Heart left ventricle (tissue), 13 donors: ENCODE measurements at regions not wholly inside any gene's neighbourhood (a gene's known extent, or its start where the extent isn't known, plus 50 kb on each side); places are given as distances from the start of the nearest gene placed in this dataset.

Experiments
- POLR2A ChIP-seq, 2 donors: fragments of 450-650 bp; IDR thresholded peaks; one replicate each; pipeline ENCODE4 v1.6.1; 2017; ENCODE audit warnings: antibody characterized with exemption in 2 of 2, mild to moderate bottlenecking in 2 of 2, moderate library complexity in 2 of 2
- TF ChIP-seq, protein P1 (sequence below), 12 donors: fragments of 200-600 bp; sonication (generic) in 4 of 12; IDR thresholded peaks; one replicate each; pipeline versions ENCODE4 v1.5.0 to v1.8.0; 2018 to 2022; ENCODE audit warnings: antibody characterized with exemption in 12 of 12, mild to moderate bottlenecking in 5 of 12
- donor health status: ischemic (EF 13 %, LVEDD 7.1; RV severe dilation, severe dysfunction).
- donor health status: DM: no; HTN: yes; CAD: no.
- donor health status: DM: no; HTN: no; CAD: no.
- donor health status: ischemic (EF 25% LVEDD 6.9; RV normal size, moderate dysfunction).
- donor health status: ischemic (EF 25% LVEDD 5.7; RV mildly dilated, moderate dysfunction).
- donor health status: ischemic (EF 35%, LVEDD 5.7; RV mildly dilated, moderate dysfunction).
- donor health status: nonischemic (EF 11% LVEDD 7.7; RV severe dilation, severe dysfunction).
- donor health status: DM: yes; HTN: yes; CAD: no.
- donor health status: PGD.
- donor health status: ischemic (EF 29% LVEDD 5.4; RV normal size, mild dysfunction).
- donor health status: nonischemic (EF 23%, LVEDD 6.1; RV moderate dilation, normal function).

DNA sequence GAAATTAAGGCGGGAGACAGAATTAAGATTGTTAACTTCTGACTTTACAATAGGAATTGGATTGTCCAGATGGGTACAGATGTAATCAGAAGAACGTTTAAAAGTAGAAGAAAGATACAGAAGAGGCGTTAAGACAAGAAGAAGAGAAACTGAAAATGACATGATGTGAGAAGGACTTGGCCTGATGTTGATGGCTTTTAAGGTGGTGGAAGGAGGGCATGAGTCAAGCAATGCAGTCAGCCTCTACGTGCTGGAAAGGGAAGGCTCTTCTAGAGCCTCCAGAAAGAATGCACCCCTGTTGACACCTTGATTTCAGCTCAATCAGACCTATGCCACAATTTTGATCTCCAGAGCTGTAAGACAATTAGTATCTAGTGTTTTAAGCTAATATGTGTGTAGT is 466.9 kb upstream of the LRRC4C start:
- TF ChIP-seq, protein P1, sequence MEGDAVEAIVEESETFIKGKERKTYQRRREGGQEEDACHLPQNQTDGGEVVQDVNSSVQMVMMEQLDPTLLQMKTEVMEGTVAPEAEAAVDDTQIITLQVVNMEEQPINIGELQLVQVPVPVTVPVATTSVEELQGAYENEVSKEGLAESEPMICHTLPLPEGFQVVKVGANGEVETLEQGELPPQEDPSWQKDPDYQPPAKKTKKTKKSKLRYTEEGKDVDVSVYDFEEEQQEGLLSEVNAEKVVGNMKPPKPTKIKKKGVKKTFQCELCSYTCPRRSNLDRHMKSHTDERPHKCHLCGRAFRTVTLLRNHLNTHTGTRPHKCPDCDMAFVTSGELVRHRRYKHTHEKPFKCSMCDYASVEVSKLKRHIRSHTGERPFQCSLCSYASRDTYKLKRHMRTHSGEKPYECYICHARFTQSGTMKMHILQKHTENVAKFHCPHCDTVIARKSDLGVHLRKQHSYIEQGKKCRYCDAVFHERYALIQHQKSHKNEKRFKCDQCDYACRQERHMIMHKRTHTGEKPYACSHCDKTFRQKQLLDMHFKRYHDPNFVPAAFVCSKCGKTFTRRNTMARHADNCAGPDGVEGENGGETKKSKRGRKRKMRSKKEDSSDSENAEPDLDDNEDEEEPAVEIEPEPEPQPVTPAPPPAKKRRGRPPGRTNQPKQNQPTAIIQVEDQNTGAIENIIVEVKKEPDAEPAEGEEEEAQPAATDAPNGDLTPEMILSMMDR (IDR thresholded peaks at IDR 0.05) = no peak
- TF ChIP-seq POLR2A (IDR thresholded peaks at IDR 0.05) = no peak
